HG03469 (cell line): ENCODE measurements at regions not wholly inside any gene's neighbourhood (a gene's known extent, or its start where the extent isn't known, plus 50 kb on each side); places are given as distances from the start of the nearest gene placed in this dataset.

Experiments
- ATAC-seq: cut with Tn5 transposase; IDR thresholded peaks from one replicate; pipeline ENCODE4 v1.9.1; 2021; ENCODE audit warnings: mild to moderate bottlenecking, moderate library complexity, moderate number of reproducible peaks; ENCODE audit not compliant: unreplicated experiment

- ATAC-seq, result no peak
These were observed 175.6 kb downstream of the FOXA2 start for GRCh38 chr20:22408521-22409402.

GRCh38 chr20:22407237-22408193 is 176.9 kb downstream of the FOXA2 start:
- no peak for ATAC-seq

GRCh38 chr20:22404419-22405170 is 179.8 kb downstream of the FOXA2 start:
- ATAC-seq, result no peak

- ATAC-seq, result no peak
These were observed 180.6 kb downstream of the FOXA2 start for GRCh38 chr20:22403632-22404361.

- no peak for ATAC-seq
These were observed 181.2 kb downstream of the FOXA2 start for GRCh38 chr20:22403022-22403631.

GRCh38 chr20:22402550-22402949 is 181.8 kb downstream of the FOXA2 start:
- no peak for ATAC-seq

GRCh38 chr20:22400440-22400839 is 183.9 kb downstream of the FOXA2 start:
- no peak for ATAC-seq

- no peak for ATAC-seq
These were observed 189.8 kb downstream of the FOXA2 start for GRCh38 chr20:22394583-22394982.

GRCh38 chr20:22390543-22390903 is 193.8 kb downstream of the FOXA2 start:
- ATAC-seq, result no peak

- no peak for ATAC-seq
These were observed 194.4 kb downstream of the FOXA2 start for GRCh38 chr20:22389836-22390542.

GRCh38 chr20:22387452-22387851 is 196.9 kb downstream of the FOXA2 start:
- no peak for ATAC-seq

GRCh38 chr20:22386306-22386623 is 198.1 kb downstream of the FOXA2 start:
- no peak for ATAC-seq

- no peak for ATAC-seq
These were observed 198.6 kb downstream of the FOXA2 start for GRCh38 chr20:22385602-22386305.

- no peak for ATAC-seq
These were observed 199.4 kb downstream of the FOXA2 start for GRCh38 chr20:22384978-22385377.

GRCh38 chr20:22383156-22383555 is 201.2 kb downstream of the FOXA2 start:
- no peak for ATAC-seq

- no peak for ATAC-seq
These were observed 201.6 kb downstream of the FOXA2 start for GRCh38 chr20:22382742-22383141.

GRCh38 chr20:22381812-22382416 is 202.5 kb downstream of the FOXA2 start:
- ATAC-seq, result no peak

GRCh38 chr20:22379472-22379871 is 204.9 kb downstream of the FOXA2 start:
- no peak for ATAC-seq
